Lung (tissue), 9 donors: ENCODE measurements at regions not wholly inside any gene's neighbourhood (a gene's known extent, or its start where the extent isn't known, plus 50 kb on each side); places are given as distances from the start of the nearest gene placed in this dataset.
A peak's percentile ranks its signal among the peaks of the same experiment; 100 is the strongest.
"Not testable (repeated sequence)": the region's sequence is repeated elsewhere in the genome, so short reads cannot be mapped to it uniquely, and the experiment has no call there.

ENCODE experiments used
- ATAC-seq: fragments of 200-7000 bp; cut with Tn5 transposase; one replicate; pipeline ENCODE4 v1.9.1; 2020; ENCODE audit warnings: moderate number of reproducible peaks; ENCODE audit not compliant: insufficient read depth, low FRiP score
- DNase-seq, 3 donors: peaks; one replicate each; pipeline ENCODE4 v3.0.0-alpha.2; 2013 to 2017
- H3K27ac ChIP-seq, 2 donors: one replicate each; pipeline ENCODE4 v1.5.1; 2013; ENCODE audit warnings: mild to moderate bottlenecking in 2 of 2, moderate library complexity in 2 of 2, control low read depth in 1 of 2, inconsistent platforms in 1 of 2, low read depth in 1 of 2, low read length in 1 of 2
- H3K27me3 ChIP-seq, 3 donors: one replicate each; pipeline ENCODE4 v1.5.1; 2013; ENCODE audit warnings: low read length in 2 of 3; ENCODE audit not compliant: control insufficient read depth in 3 of 3, insufficient read depth in 3 of 3
- H3K36me3 ChIP-seq, 4 donors: one replicate each; pipeline ENCODE4 v1.5.1; 2013; ENCODE audit warnings: low read length in 4 of 4, mild to moderate bottlenecking in 1 of 4, moderate library complexity in 1 of 4; ENCODE audit not compliant: control insufficient read depth in 4 of 4, insufficient read depth in 4 of 4
- H3K4me1 ChIP-seq, 5 donors: one replicate each; pipeline ENCODE4 v1.5.1; 2013; ENCODE audit warnings: low read length in 5 of 5, mild to moderate bottlenecking in 2 of 5, moderate library complexity in 1 of 5; ENCODE audit not compliant: control insufficient read depth in 5 of 5, insufficient read depth in 5 of 5
- H3K4me3 ChIP-seq: one replicate; pipeline ENCODE4 v1.5.1; 2013; ENCODE audit warnings: mild to moderate bottlenecking, control low read depth, moderate library complexity
- H3K9ac ChIP-seq, 2 donors: one replicate each; pipeline ENCODE4 v1.5.1; 2013; ENCODE audit warnings: low read length in 2 of 2, control low read depth in 1 of 2; ENCODE audit not compliant: insufficient read depth in 1 of 2
- H3K9me3 ChIP-seq, 4 donors: one replicate each; pipeline ENCODE4 v1.5.1; 2013; ENCODE audit warnings: low read length in 3 of 4, mild to moderate bottlenecking in 1 of 4, moderate library complexity in 1 of 4; ENCODE audit not compliant: control insufficient read depth in 4 of 4, insufficient read depth in 3 of 4
- WGBS, 2 donors: extraction: QIAGEN DNeasy Blood & Tissue Kit; methylation state at CpG; one replicate each; pipeline ENCODE4 v1.1.7; 2013; 5-methylcytosine and 5-hydroxymethylcytosine counted together
- donor health status: Bipolar disorder and iron deficiency.
- donor health status: healthy.
- donor health status: DM: yes; HTN: yes; CAD: no.

DNA sequence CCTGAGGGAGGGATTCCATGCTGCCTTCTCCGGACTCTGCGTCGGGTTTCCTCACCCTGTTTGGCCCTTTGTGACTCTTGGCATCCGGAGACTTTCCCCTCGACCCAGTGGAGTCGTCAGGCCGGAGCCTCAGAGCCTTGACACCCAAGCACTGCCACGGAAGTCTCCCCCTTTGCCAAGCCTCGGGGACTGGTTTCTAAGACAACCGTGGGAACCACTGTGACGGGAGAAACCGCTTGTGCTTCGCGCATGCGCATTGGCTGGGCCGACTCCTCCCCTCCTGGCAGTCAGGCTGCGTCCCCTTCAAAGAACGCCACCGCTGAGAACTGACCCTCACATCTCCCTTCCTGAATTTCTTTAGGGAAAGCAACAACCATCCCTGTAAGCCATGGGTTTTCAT is 459.4 kb upstream of the ZNG1F start:
- ATAC-seq = not testable (repeated sequence)
- 19% methylated on average over 7 of the region's 19 CpGs; no CpG with 5 or more reads in 1 of the 2 donors for WGBS, 2 donors

DNA sequence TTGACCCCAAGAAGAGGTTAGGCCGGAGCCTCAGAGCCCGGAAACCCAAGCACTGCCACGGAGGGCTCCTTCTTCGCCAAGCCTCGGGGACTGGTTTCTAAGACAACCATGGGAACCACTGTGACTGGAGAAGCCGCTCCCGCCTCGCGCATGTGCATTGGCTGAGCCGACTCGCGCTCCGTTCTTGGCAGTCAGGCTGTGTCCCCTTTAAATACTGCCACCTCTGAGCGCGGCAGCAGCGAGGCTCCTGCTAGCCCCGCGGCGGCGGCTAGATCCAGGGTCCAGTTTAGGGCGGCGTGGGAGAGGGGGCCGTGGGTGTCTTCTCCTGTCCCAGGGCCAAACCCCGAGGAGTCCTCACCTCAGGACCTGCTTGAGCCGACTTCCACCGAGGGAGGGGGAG is 457.1 kb upstream of the ZNG1F start:
- not testable (repeated sequence) for H3K4me3 ChIP-seq, H3K9me3 ChIP-seq, H3K36me3 ChIP-seq, H3K27ac ChIP-seq, H3K4me1 ChIP-seq, ATAC-seq, H3K27me3 ChIP-seq, DNase-seq, H3K9ac ChIP-seq
- 92 to 95% methylated on average over 26 of the region's 26 CpGs for WGBS, 2 donors

More for the DNA sequence above, 459.4 kb upstream of the ZNG1F start:
- peak in 1 of 3 donors; percentile 59 for DNase-seq
- H3K36me3 ChIP-seq, H3K9me3 ChIP-seq, H3K4me3 ChIP-seq, H3K27me3 ChIP-seq, H3K27ac ChIP-seq, H3K4me1 ChIP-seq, H3K9ac ChIP-seq: not testable (repeated sequence)

DNA sequence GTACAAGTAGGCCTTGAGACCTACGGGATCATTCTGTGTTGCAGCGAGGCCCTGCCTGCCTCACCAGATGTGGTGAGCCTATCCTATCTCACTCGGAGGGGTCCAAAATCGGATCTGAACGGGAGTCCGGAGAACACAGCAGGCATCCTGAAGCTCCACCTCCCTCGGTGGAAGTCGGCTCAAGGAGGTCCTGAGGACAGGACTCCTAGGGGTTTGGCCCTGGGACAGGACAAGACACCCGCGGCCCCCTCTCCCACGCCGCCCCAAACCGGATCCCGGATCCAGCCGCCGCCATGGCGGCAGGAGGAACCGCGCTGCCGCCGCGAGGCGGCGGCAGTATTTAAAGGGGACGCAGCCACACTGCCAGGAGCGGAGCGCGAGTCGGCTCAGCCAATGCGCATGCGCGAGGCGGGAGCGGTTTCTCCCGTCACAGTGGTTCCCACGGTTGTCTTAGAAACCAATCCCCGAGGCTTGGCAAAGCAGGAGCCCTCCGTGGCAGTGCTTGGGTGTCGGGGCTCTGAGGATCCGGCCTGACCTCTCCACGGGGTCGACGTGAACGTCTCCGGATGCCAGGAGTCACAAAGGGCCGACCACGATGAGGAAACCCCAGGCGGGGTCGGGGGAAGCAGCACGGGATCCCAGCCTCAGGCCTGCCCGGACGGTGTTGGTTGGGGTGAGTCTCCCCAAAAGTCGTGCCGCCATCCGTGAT is 454.6 kb upstream of the ZNG1F start:
- peak in 2 of 3 donors; percentile 77 to 82 for DNase-seq
- not testable (repeated sequence) for H3K9me3 ChIP-seq, H3K36me3 ChIP-seq, H3K4me1 ChIP-seq, H3K27me3 ChIP-seq
- peak; percentile 72 for ATAC-seq
- Histone ChIP-seq H3K9ac (peak overlapping the region in 1 of 2 donors; percentile 13), H3K27ac (peak overlapping the region in 1 of 2 donors; percentile 71), H3K4me3 (peak overlapping the region; percentile 21)
- WGBS, 2 donors = 8% methylated on average over 50 to 55 of the region's 55 CpGs

DNA sequence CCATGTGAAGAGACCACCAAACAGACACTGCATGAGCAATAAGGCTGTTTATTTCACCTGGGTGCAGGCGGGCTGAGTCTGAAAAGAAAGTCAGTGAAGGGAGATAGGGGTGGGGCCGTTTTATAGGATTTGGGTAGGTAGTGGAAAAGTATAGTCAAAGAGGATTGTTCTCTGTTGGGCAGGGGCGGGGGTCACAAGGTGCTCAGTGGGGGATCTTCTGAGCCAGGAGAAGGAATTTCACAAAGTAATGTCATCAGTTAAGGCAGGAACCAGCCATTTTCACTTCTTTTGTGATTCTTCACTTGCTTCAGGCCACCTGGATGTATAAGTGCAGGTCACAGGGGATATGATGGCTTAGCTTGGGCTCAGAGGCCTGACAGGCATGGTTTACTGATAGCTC is 444.6 kb upstream of the ZNG1F start:
- not testable (repeated sequence) for H3K27ac ChIP-seq, ATAC-seq, H3K27me3 ChIP-seq, DNase-seq, H3K4me1 ChIP-seq, H3K9ac ChIP-seq, H3K36me3 ChIP-seq, H3K9me3 ChIP-seq, H3K4me3 ChIP-seq
- 67 to 68% methylated on average over 3 of the region's 3 CpGs for WGBS, 2 donors

DNA sequence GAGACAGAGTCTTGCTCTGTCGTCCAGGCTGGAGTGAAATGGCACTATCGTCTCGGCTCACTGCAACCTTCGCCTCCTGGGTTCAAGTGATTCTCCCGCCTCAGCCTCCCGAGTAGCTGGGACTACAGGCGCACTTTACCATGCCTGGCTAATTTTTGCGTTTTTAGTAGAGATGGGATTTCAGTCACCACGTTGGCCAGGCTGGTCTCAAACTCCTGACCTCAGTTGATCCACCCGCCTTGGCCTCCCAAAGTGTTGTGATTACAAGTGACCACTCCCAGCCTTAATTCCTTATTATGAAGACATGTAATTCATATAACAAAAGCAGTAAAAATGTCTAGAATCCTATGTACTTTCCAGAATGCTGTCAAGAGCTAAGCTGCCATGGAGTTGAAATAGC is 434.5 kb upstream of the ZNG1F start:
- H3K27me3 ChIP-seq, H3K4me3 ChIP-seq, H3K9me3 ChIP-seq, ATAC-seq, H3K27ac ChIP-seq, H3K9ac ChIP-seq, H3K4me1 ChIP-seq, DNase-seq, H3K36me3 ChIP-seq: not testable (repeated sequence)
- WGBS, 2 donors = 84 to 91% methylated on average over 9 of the region's 10 CpGs

DNA sequence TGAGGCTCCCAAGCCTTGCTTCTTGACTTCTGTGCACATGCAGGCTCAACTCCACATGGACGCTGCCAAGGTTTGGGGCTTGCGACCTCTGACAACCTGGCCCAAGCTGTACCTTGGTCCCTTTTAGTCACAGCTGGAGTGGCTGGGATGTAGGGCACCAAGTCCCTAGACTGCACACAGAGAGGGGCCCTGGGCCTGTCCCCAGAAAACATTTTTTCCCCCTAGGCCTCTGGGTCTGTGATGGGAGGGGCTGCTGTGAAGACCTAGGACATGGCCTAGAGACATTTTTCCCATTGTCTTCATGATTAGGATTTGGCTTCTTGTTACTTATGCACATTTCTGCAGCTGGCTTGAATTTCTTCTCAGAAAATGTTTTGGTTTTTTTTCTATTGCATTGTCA is 430.1 kb upstream of the ZNG1F start:
- not testable (repeated sequence) for H3K36me3 ChIP-seq, H3K9me3 ChIP-seq, H3K27ac ChIP-seq, H3K4me1 ChIP-seq, ATAC-seq, H3K27me3 ChIP-seq, H3K4me3 ChIP-seq, DNase-seq, H3K9ac ChIP-seq
- 82 to 99% methylated on average over 2 of the region's 2 CpGs for WGBS, 2 donors

DNA sequence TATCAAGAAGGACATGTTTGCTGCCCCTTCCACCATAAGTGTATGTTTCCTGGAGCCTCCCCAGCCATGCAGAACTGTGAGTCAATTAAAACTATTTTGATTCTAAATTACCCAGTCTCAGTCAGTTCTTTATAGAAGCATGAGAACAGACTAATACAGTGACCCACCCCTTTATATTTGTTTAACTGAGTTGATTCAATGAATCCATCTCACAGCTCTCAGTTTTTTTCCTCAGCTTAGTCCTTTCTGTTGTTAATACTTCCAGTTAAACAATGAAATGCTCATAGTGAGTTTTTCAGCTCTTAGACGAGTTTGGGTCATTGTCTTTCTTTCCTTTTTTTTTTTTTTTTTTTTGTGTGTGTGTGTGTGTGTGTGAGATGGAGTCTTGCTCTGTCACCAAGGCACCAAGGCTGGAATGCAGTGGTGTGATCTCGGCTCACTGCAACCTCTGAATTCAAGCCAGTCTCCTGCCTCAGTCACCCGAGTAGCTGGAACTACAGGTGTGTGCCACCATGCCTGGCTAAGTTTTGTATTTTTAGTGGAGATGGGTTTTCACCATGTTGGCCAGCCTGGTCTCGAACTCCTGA is 417.9 kb upstream of the ZNG1F start:
- not testable (repeated sequence) for H3K36me3 ChIP-seq, H3K27ac ChIP-seq, H3K4me3 ChIP-seq, DNase-seq, H3K4me1 ChIP-seq, ATAC-seq, H3K9ac ChIP-seq, H3K9me3 ChIP-seq, H3K27me3 ChIP-seq
- WGBS, 2 donors = 85 to 100% methylated on average over 1 to 2 of the region's 4 CpGs

DNA sequence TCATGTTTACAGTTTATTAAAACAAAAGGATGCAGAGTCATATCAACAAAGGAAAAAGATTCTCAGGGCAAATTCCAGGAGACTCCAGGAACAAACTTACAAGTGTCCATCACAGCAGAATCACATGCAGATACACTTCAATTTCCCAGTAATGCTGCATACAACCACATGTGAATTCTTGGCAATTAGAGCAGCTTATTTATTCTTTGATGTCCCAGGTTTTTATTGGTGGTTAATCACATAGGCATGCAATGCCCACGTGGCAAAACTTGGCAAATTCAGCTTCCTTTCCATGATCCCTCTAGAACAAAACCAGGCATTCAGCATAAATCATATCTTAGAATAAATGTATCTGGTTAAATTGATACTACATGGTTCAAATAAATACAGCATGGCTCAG is 376.5 kb upstream of the ZNG1F start:
- not testable (repeated sequence) for H3K9ac ChIP-seq, ATAC-seq, DNase-seq, H3K36me3 ChIP-seq, H3K4me1 ChIP-seq, H3K9me3 ChIP-seq, H3K27me3 ChIP-seq, H3K4me3 ChIP-seq, H3K27ac ChIP-seq
- WGBS, 2 donors = 18 to 41% methylated on average over 1 of the region's 1 CpG
